ENCODE measurements at regions not wholly inside any gene's neighbourhood (a gene's known extent, or its start where the extent isn't known, plus 50 kb on each side); places are given as distances from the start of the nearest gene placed in this dataset.

DNA sequence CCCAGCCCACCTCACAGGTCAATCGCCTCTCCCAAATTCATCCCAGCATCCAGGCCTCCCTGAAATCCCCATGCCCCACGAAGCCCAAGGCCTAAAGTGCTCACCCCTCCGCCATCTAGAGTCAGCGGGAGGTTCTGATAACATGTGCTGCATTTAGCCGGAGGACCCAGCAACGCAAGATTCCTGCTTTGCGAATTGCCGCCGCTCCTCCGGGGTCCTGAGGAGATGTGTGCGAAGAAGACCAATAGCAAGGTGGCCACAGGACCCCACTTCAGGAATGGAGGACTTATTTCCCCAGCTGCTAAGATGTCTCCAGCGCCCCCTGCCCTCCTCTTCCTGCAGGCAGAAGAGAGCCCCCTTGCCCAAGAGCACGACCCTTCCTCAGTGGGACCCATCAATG, 120.8 kb upstream of the GLI2 start:
- DNase-seq (ENCODE audit: low read depth, low spot score) = no peak
- in situ Hi-C loops (cut with MboI) = no loop called here
- H3K27me3 ChIP-seq (replicated peaks in 1 of 2; ENCODE audit: control insufficient read depth in 2 of 2, insufficient read depth in 2 of 2, low read length in 1 of 2) = peaks cover 3 to 8% of the 10 kb centered on the region in 2 experiments; a peak in 3 of 4 replicates
- no peak overlapping the region for H3K9ac ChIP-seq (ENCODE audit: control insufficient read depth, insufficient read depth, low read length)
- TF ChIP-seq GABPA (IDR thresholded peaks at IDR 0.05; ENCODE audit: low read depth) = no peak
- TF ChIP-seq RBBP5 (conservative IDR thresholded peaks at IDR 0.05) = no peak
- TF ChIP-seq NBN (IDR thresholded peaks at IDR 0.05) = no peak
- TF ChIP-seq, protein P1, sequence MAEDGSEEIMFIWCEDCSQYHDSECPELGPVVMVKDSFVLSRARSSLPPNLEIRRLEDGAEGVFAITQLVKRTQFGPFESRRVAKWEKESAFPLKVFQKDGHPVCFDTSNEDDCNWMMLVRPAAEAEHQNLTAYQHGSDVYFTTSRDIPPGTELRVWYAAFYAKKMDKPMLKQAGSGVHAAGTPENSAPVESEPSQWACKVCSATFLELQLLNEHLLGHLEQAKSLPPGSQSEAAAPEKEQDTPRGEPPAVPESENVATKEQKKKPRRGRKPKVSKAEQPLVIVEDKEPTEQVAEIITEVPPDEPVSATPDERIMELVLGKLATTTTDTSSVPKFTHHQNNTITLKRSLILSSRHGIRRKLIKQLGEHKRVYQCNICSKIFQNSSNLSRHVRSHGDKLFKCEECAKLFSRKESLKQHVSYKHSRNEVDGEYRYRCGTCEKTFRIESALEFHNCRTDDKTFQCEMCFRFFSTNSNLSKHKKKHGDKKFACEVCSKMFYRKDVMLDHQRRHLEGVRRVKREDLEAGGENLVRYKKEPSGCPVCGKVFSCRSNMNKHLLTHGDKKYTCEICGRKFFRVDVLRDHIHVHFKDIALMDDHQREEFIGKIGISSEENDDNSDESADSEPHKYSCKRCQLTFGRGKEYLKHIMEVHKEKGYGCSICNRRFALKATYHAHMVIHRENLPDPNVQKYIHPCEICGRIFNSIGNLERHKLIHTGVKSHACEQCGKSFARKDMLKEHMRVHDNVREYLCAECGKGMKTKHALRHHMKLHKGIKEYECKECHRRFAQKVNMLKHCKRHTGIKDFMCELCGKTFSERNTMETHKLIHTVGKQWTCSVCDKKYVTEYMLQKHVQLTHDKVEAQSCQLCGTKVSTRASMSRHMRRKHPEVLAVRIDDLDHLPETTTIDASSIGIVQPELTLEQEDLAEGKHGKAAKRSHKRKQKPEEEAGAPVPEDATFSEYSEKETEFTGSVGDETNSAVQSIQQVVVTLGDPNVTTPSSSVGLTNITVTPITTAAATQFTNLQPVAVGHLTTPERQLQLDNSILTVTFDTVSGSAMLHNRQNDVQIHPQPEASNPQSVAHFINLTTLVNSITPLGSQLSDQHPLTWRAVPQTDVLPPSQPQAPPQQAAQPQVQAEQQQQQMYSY (CRISPR knock-in tag; IDR thresholded peaks at IDR 0.05) = no peak
- TF ChIP-seq RCOR1 (conservative IDR thresholded peaks at IDR 0.05; ENCODE audit: low read depth, low read length) = no peak
- TF ChIP-seq BACH1 (IDR thresholded peaks at IDR 0.05; ENCODE audit: borderline replicate concordance) = no peak
- TF ChIP-seq PAX8 (IDR thresholded peaks at IDR 0.05) = no peak
- no peak for TF ChIP-seq TARDBP (IDR thresholded peaks at IDR 0.05; ENCODE audit: borderline replicate concordance)
- TF ChIP-seq ZSCAN29 (IDR thresholded peaks at IDR 0.05) = no peak
- TF ChIP-seq SMAD5 (IDR thresholded peaks at IDR 0.05; ENCODE audit: low read depth) = no peak
- no peak for TF ChIP-seq BMI1 (IDR thresholded peaks at IDR 0.05; ENCODE audit: borderline replicate concordance)
- no peak for TF ChIP-seq HDAC6 (IDR thresholded peaks at IDR 0.05; ENCODE audit: unreplicated experiment)
- TF ChIP-seq SIX5 (IDR thresholded peaks at IDR 0.05; ENCODE audit: low read depth, low read length, severe bottlenecking) = no peak
- no peak for TF ChIP-seq RUNX3 (IDR thresholded peaks at IDR 0.05; ENCODE audit: low read length)
- TF ChIP-seq RFX5 (IDR thresholded peaks at IDR 0.05; ENCODE audit: low read depth, low read length) = no peak
- TF ChIP-seq TCF3 (IDR thresholded peaks at IDR 0.05; ENCODE audit: borderline replicate concordance, insufficient read depth, low read depth, low read length) = no peak
- no peak for TF ChIP-seq RAD51 (IDR thresholded peaks at IDR 0.05)
- TF ChIP-seq HDAC2 (IDR thresholded peaks at IDR 0.05) = no peak
- TF ChIP-seq, protein P2, sequence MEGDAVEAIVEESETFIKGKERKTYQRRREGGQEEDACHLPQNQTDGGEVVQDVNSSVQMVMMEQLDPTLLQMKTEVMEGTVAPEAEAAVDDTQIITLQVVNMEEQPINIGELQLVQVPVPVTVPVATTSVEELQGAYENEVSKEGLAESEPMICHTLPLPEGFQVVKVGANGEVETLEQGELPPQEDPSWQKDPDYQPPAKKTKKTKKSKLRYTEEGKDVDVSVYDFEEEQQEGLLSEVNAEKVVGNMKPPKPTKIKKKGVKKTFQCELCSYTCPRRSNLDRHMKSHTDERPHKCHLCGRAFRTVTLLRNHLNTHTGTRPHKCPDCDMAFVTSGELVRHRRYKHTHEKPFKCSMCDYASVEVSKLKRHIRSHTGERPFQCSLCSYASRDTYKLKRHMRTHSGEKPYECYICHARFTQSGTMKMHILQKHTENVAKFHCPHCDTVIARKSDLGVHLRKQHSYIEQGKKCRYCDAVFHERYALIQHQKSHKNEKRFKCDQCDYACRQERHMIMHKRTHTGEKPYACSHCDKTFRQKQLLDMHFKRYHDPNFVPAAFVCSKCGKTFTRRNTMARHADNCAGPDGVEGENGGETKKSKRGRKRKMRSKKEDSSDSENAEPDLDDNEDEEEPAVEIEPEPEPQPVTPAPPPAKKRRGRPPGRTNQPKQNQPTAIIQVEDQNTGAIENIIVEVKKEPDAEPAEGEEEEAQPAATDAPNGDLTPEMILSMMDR (IDR thresholded peaks at IDR 0.05 in 2 of 3, conservative IDR thresholded peaks at IDR 0.05 in 1 of 3; ENCODE audit: control insufficient read depth in 2 of 3, extremely low read depth in 1 of 3, insufficient read depth in 1 of 3, low read depth in 3 of 3, low read length in 3 of 3) = no peak
- no peak overlapping the region for H3K4me3 ChIP-seq
- no peaks in the 10 kb centered on the region for H3K36me3 ChIP-seq (ENCODE audit: control insufficient read depth in 2 of 2, insufficient read depth in 2 of 2, low read length in 1 of 2)
- RAD21 ChIA-PET (ENCODE audit: unreplicated experiment) = no interaction called here
- POLR2A ChIA-PET = no interaction called here
- H3K79me2 ChIP-seq (ENCODE audit: control insufficient read depth, insufficient read depth, low read length) = no peaks in the 10 kb centered on the region
- no peak for FAIRE-seq
- no peaks in the 10 kb centered on the region for H3K4me1 ChIP-seq (ENCODE audit: control insufficient read depth, insufficient read depth, low read length)
- no peak overlapping the region for H3K4me2 ChIP-seq (ENCODE audit: control insufficient read depth, insufficient read depth)
- CTCF ChIA-PET = no interaction called here
- H3K9me3 ChIP-seq (replicated peaks; ENCODE audit: control insufficient read depth, insufficient read depth, low read length) = no peaks in the 10 kb centered on the region
- WGBS (ENCODE audit: insufficient coverage, insufficient replicate concordance, low lambda C conversion rate, missing lambda C conversion rate) = 55% methylated on average over 13 of the region's 13 CpGs
- no peak overlapping the region for H3K27ac ChIP-seq (ENCODE audit: control insufficient read depth, insufficient read depth)
- SMC1A ChIA-PET (ENCODE audit: uncharacterized antibody, unreplicated experiment) = no interaction called here
- H4K20me1 ChIP-seq (ENCODE audit: control insufficient read depth, insufficient read depth) = no peaks in the 10 kb centered on the region
- H2AFZ ChIP-seq (ENCODE audit: control insufficient read depth, low read depth, low read length) = no peak overlapping the region
- intact Hi-C loops (cut with micrococcal nuclease; ENCODE audit: unreplicated experiment) = no loop called here
- no peak for ATAC-seq
- BruUV-seq (replicated peaks) = no TSS peak

All from GM12878 (cell line).